Muscle of arm (tissue), 1 donor: ENCODE measurements at regions not wholly inside any gene's neighbourhood (a gene's known extent, or its start where the extent isn't known, plus 50 kb on each side); places are given as distances from the start of the nearest gene placed in this dataset.

Source experiments
- DNase-seq: peaks from one replicate; pipeline ENCODE4 v3.0.0-alpha.2; 2013

DNA sequence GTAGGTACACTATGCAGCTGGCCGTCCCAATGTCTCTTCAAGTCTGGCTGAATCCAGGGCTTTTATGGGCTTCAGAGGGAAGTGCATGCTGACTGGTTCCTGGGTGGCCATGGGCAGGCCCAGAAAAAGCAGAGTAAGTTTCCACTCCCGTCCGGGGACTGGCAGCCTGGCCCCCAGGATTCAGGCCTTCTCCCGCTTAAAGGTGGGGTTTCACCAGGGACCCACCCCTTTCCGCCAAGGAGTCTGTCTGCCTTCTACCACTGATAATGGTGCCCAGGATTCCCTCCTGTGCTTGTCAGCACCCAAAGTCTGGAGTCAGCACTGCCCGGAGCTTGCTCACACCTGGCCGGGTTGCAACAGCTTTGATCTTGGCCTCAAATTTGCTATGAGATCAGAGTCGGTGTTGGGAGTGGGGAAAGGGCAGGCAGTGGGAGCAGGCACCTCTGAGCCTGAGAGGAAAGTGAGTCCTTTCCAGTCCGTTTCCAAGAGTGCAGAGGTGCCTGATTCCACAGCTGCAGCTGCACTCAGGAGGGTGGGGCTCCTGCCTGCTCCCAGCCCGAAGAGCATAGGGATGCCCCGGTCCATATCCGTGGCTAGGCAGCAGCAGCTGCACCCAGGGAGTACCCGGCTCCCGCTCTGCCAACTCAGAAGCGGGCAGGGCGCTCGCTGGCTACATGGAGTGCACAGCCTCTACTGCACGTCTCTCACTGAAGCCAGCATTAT lies 1344.3 kb upstream of the ADGRL3 start:
- no peak for DNase-seq

DNA sequence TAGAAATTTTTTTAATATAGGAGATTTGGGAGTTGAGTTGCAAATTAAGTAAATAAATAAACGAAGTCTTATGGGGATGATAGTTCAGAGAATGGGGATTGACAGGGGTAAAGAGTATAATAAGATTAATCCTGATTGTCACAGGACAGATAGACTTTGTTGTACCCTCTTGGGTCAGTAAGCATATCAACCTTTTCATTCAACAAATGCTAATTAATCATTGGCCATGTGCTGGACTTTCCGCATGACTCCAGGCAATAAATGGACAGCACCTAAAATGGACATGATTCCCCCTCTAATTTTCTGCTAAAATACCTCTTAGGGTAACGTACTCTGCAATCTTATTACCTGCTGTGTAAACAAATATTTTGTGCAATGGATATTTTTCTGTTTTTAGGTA lies 1331.1 kb upstream of the ADGRL3 start:
- no peak for DNase-seq

DNA sequence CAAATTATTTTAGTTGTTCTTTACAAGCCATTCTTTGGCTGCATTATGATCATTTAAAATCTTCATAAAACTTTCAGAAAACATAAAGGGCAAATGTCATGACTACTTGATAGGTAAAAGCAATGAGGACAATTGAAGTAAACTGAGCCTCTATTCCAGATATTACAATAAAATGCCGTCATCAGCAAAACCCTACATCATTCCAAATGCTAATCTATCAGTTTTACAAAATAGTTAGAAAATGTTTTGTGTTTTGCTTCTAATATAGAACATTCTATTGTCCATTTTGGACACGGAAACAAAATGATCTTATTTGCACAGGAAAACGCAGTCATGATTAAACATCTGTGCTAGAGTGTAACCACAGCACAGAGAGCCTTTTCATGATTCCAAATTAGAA lies 1330.6 kb upstream of the ADGRL3 start:
- DNase-seq = no peak

DNA sequence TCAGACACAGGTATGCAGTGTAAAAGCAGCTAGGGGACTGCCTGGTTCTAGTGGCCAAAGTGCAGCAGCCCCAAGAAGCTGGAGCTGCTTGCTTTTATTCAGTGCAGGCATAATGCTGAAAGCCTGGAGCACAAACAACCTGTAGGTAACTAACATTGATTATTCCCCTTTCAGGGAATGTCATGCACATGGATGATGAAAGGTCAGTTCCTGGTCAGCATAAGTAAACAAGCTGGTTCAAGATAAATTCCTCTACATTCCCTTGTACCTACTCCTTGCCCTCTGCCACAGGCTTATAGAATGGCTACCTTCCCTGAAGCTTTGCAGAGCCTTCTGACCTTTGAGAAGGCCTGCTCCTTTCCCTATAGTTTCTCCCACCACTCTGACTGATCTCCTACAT lies 1318.5 kb upstream of the ADGRL3 start:
- DNase-seq = no peak

DNA sequence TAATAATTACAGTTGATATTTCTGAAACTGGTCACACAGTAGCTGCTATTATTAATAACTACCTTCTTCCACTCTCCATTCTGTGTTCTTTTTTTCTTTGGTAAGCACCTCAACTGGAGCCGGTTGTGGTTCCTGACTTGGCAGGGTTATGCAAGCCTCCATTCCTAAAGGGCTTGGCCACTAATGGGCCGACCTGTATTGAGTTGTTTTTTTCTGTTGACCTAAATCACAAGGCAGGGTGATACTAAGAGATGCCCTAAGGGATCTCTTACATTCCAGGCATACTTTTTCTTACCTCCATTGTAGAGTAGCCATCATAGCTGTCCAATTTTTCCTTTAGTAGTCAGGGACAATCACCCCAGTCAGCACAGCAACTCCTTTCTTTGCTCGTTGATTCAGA lies 1295.8 kb upstream of the ADGRL3 start:
- DNase-seq = no peak

DNA sequence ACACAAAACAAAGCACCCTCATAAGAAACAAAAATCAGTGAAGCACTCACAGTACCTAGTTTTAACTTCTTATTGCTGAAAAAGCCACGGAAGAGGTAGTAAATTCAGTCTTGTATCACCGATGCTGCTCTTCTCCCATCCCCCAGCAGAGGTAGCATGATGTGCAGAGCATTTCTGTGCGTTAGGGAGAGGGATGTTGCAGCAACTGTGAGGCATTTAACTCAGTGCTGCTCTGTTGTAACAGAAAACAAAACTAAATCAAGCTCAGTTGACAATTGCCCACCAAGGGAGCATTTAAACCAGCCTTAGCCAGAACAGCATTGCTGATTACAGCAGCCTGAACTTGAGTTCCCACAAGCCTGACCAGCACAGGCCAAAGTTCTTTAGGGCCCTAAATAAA lies 1279.7 kb upstream of the ADGRL3 start:
- no peak for DNase-seq

DNA sequence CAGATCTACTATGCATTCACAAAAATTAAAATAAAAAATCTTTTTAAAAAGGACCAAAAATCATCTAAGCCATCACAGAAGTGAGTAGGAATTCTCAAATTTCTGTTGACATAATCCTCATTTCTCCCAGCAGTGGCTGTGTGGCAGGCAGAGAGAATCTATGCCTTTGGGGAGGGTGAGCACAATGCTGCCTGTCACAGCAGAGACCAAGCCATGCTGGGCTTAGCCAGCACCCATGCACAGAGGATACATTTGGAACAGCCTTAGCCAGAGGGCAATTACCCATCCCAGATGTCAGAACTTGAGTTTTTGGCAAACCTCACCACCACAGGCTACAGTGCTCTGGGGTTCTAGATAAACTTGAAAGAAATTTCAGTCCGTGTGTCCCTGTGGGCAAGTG lies 1274.8 kb upstream of the ADGRL3 start:
- DNase-seq = no peak

DNA sequence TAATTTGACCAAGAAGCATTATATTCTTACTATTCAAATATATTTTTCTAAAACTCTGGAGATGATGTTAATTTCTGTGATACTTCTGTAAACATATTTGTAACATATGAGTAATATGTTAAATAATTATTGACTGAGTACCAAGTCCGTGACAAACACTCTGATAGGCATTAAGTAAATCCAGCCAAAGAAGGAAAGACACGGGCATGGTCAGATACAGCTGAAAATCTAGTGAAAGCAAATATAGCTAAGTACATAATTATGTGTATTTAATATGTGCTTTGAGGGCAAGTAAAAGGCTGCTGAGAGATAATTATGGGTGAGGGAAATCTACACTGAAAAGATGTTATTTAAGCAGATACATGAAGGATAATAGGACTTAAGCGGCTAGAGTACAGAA lies 1263.6 kb upstream of the ADGRL3 start:
- no peak for DNase-seq

DNA sequence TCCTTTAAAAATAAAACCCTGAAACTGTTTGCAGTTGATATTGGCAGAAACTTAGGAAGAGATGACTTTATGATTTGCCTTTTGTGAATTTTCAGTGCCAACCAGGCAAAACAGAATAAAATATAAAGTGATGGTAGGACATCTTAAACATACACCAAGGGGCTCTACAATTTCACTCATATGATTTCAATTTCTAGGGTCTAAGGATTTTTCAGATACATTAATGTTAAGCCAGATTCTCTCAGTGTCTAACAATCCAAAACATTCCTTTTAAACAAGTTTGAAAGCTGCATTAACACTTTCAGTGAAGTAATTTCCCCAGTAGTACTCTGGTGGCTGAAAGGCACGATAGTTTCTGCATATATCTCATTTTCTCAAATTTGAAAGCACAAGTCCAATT lies 1262.0 kb upstream of the ADGRL3 start:
- peak; percentile 48 for DNase-seq

DNA sequence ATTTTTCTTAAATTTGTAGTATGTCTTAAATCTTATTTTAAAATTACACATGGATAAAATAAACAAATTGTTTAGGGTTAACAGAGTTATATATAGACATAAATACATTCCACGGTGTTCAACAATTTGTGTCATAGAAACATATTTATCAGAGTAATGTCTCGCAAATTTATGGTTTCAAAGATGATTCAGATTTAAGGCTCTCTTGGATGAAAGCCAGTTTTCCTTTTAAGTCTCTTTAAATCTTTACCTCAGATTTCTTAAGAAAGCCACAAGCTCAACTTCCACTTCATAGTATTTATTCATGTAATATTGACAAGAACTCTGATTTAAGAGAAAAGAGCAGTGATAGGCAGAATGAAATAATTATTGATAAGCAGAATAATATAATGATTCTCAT lies 1254.8 kb upstream of the ADGRL3 start:
- no peak for DNase-seq

DNA sequence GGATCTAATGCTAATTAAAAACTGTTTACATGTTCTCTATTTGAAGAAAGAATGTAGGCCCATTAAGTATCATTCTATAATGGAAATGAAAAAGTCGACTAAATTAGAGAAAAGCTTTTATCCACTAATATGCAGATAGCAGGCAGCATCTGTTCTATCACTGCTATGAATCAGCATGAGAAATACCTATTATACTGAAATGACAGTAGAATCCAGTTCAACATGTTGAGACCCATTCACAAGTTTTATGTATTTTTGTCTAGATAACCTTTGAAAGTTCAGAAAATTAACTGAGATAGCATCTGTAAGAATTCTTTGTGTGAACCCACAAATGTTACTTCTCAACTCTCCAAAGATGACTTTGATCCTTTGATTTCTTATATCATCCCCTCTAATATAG lies 1254.4 kb upstream of the ADGRL3 start:
- no peak for DNase-seq

DNA sequence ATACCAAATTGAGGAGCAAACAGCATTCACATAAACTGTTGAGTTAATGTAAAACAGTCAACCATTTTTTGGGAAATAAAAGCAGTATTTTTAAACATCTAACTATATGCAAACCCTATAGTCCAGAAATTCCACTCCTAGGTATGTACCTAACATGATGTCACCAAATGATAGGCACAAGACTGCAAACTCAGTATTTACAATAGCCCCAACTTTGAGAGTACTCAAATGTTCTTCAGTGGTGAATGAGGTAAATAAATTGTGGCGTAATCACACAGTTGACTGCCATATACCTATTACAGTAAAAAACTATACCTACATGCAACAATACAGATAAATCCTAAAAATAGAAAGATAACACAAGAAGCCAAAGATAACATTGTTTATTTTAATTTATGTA lies 1243.8 kb upstream of the ADGRL3 start:
- no peak for DNase-seq

DNA sequence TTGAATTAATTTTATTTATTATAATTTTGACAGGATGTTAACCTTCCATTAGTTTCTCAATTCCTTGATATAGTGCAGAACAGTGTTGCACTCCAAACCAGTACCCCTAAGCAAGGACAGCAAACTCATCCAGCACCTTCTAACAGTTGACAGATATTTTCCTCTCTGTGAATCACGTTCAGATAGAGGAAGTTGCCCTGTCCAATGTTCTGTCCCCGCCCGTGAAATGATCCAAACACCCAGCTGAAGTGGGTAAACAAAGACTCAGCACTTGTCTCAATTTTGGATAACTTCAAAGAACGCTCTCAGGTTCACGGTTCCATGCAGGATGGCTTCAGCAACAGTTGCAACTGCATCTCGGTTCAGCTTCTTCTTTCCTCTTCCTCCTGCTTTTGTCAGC lies 1240.0 kb upstream of the ADGRL3 start:
- no peak for DNase-seq

DNA sequence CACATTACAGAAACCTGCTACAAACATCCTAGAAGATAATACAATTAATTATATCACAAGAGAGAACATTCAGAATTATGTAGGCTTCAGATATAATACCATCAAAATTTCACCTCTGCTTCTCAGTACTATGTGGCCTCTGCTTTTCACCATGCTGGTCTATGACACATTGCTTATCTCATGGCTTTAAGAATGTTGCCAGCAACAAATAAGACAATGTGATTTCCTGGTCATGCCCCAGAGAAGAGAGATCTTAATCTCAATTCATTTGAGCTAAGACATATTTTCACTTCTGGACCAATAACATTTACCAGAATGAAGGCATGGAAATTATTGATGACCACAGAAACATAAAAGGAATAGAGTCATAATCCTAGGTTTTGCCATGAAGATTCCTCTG lies 1233.4 kb upstream of the ADGRL3 start:
- DNase-seq = no peak

DNA sequence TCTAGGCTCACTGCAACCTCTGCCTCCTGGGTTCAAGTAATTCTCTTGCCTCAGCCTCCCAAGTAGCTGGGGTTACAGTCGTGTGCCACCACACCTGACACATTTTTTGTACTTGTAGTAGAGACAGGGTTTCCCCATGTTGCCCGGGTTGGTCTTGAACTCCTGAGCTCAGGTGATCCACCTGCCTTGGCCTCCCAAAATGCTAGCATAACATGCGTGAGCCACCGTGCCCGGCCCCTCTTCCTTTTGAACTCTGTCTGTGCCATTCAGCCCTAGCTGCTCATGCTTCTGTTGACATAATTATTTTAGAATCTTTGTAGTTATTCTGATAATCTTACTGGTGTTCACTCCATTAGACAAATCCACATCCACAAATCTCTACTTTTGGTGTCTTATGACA lies 1231.3 kb upstream of the ADGRL3 start:
- DNase-seq = no peak

DNA sequence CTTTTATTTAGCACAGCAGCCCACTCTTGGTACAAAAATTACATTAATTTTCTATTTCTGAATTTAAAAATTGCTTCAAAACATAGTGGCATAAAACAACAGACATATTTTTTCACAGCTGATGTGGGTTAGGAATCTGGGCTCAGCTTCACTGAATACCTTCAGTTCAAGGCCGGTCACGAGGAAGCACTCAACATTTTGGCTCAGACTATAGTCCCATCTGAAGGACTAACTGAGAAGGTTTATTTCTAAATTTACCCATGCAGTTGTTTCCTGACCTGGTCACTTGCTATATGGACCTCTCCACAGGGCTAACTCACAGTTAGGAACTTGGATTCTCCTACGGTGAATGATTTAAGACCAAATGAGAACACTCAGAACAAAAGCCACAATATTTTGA lies 1230.2 kb upstream of the ADGRL3 start:
- no peak for DNase-seq

DNA sequence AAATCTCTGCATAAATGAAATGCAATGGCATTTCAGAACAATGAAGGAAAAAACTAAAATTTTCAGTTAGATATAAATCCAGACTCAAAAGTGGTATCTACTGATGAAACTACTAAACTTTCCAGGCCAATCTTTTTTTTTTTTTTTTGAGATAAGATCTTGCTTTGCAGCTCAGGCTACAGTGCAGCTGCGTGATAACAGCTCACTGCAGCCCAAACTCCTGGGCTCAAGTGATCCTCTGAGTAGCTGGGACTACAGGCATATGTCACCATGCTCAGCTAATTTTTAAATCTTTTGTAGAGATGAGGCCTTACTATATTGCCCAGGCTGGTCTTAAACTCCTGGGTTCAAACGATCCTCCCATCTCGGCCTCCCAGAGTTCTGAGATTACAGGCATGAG lies 1228.2 kb upstream of the ADGRL3 start:
- no peak for DNase-seq

DNA sequence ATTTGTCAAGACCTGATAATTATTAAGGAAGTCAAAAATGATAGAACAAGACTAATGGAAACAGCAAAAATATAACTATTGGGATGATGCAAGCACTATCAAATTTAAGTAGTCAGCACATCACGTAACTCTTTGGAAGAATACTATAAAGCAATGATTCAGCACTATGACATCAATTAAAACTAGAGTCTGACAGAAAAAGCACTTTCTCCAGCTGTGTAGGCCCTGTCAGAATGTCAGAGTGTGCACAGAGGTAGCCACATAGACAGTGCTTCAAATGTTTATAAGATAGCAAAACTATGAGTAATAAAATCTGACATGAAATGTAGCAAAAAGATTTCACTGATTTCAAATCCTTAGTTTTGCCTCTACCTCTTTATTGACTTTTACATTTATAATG lies 1226.6 kb upstream of the ADGRL3 start:
- DNase-seq = no peak

DNA sequence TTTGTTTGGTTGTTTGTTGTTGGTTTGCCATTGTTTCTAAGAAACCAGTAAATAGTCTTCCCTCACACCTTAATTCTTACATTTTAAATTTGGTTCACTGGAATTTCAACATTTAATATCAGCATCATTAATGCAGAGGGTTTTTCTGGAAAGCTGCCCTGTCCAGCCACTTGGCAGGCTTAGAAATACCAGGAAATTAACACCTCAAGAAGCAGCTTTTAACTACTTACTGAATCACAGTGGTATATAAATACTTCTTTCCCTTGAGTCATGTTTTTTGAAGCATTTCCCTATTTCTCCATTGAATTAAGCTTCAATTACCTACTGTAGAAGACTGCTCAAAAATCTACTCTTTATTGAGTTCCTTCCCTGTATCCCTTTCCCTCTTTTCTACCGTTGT lies 1221.1 kb upstream of the ADGRL3 start:
- DNase-seq = no peak

DNA sequence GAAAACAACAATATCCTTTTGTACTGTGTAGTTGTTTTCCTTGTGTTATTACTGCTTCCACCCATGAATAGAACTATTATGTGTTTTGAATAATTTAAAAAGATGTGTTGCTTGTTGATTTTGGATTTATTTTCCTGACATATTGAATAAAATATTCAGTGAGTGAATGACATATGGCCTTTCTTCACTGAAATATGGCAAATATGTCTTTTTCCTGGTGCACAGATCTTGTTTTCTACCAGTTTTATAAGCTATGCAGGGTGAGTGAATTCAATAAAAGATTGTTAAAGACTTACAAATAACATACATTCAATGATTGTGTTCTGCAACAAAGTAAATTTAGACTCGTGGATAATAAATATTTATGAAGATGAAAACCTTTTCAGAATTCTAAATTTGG lies 1216.3 kb upstream of the ADGRL3 start:
- DNase-seq = no peak

DNA sequence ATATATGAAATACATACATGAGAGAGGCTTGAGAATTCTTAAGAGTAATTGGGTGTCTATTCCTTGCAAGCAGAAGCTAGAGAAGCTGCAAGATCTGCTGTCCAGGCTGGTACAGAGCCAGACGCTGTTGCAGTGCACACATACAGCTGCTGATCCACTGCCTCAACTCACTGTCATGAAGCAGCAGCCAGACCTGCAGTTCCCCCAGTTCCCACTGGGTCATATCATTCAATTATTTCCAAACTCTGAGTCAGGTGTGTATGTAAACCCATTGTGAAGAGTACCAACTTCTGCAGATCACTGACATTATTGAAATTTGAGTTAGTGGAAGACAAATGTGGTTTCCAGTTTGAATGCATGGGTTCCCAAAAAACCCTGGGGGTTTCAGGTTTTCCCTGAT lies 1212.8 kb upstream of the ADGRL3 start:
- DNase-seq = no peak

DNA sequence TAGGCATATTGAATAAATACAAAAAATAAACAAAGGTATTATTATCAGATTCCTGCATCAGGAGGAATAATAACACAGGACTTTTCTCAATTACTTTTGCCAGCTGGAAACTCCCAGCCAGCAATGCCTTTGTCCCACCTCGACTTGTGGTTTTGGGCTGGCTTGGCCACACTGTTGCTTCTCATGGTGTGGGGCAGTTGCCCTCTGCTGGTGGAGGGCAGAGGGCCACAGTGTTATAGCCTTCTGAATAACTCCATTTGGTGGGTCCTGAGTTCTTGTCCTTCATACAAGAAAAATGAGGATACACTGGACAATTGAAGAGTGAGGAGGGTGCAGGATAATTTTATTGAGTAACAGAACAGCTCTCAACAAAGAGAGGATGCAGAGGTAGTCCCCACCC lies 1206.0 kb upstream of the ADGRL3 start:
- DNase-seq = no peak

DNA sequence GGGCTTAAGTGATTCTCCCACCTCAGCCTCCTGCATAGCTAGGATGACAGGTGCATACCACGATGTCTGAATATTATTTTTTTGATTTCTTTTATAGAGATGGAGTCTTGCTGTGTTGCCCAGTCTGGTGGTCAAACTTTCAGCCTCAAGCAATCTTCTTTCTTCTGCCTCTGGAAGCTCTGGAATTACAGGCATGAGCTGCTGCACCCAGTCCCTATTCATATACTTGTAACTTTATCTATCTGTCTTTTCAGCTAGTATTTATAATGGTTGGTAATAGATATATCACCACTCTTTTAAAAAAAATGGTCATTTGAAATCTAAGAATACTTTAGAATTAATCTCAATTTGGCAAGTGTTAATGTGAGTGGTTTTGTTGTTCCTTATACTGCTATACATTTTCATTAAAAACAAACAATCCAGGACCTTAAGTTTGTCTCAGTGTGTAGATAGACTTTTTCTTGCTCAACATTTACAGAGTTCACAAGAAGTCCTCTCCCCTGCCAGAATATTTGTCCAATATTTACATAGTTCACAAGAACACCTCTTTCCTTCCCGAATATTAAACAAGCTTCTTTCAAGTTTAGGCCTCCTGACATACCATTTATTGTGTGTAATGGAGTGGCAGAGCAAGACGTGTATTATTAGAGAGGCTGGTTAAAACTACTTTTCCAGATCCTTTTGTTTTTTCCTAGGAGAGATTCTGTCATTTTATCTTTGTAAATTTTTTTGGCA lies 1197.4 kb upstream of the ADGRL3 start:
- DNase-seq = peak; percentile 6
